Chondrocyte (in vitro differentiated cells): ENCODE measurements at regions not wholly inside any gene's neighbourhood (a gene's known extent, or its start where the extent isn't known, plus 50 kb on each side); places are given as distances from the start of the nearest gene placed in this dataset.

Experiments
- DNase-seq: peaks from one replicate; pipeline ENCODE4 v3.0.0; 2021; ENCODE audit warnings: mixed read lengths, low spot score
- H3K27ac Mint-ChIP-seq: one replicate; pipeline ENCODE4 v1.8.0; 2021; ENCODE audit warnings: mild to moderate bottlenecking, moderate library complexity, mixed read lengths; ENCODE audit not compliant: unreplicated experiment
- H3K27me3 Mint-ChIP-seq: 2 replicates; pipeline ENCODE4 v1.8.0; 2021; ENCODE audit warnings: low read depth, mixed read lengths
- H3K36me3 Mint-ChIP-seq: 2 replicates; pipeline ENCODE4 v1.8.0; 2021; ENCODE audit warnings: low read depth, mixed read lengths
- H3K4me1 Mint-ChIP-seq: 2 replicates; pipeline ENCODE4 v1.8.0; 2021; ENCODE audit warnings: low read depth, mild to moderate bottlenecking, mixed read lengths
- H3K4me3 Mint-ChIP-seq: one replicate; pipeline ENCODE4 v1.8.0; 2021; ENCODE audit warnings: mild to moderate bottlenecking, moderate library complexity, mixed read lengths; ENCODE audit not compliant: unreplicated experiment
- H3K9me3 Mint-ChIP-seq: 2 replicates; pipeline ENCODE4 v1.8.0; 2021; ENCODE audit warnings: low read depth, mixed read lengths
- TF ChIP-seq, protein P1 (sequence below): fragments of 200-600 bp; sonication (generic); IDR thresholded peaks from 2 replicates; pipeline ENCODE4 v1.5.0; 2021; ENCODE audit warnings: antibody characterized with exemption, mild to moderate bottlenecking, moderate library complexity

DNA sequence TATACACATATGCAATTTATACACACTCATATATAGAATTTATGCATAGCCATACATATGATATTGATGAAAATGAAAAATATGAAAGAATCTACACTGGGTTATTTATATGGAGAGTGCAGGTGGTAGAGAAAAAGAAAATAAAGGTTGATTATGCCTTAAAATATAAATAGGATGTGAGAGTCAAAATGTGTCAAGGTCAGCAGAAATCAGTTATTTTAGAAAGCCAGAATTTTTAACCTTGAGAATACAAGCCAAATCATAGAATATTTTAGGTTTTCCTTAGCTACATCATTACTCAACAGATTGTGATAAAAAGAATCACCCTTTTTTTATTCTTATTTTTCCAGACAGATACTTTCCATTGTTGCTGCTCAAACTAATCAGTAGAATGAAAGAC is 146.2 kb downstream of the SLC6A15 start:
- TF ChIP-seq, protein P1, sequence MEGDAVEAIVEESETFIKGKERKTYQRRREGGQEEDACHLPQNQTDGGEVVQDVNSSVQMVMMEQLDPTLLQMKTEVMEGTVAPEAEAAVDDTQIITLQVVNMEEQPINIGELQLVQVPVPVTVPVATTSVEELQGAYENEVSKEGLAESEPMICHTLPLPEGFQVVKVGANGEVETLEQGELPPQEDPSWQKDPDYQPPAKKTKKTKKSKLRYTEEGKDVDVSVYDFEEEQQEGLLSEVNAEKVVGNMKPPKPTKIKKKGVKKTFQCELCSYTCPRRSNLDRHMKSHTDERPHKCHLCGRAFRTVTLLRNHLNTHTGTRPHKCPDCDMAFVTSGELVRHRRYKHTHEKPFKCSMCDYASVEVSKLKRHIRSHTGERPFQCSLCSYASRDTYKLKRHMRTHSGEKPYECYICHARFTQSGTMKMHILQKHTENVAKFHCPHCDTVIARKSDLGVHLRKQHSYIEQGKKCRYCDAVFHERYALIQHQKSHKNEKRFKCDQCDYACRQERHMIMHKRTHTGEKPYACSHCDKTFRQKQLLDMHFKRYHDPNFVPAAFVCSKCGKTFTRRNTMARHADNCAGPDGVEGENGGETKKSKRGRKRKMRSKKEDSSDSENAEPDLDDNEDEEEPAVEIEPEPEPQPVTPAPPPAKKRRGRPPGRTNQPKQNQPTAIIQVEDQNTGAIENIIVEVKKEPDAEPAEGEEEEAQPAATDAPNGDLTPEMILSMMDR = no peak
- no peak overlapping the region for H3K4me3 Mint-ChIP-seq
- no peak for DNase-seq
- no peak overlapping the region for H3K27ac Mint-ChIP-seq
- H3K9me3 Mint-ChIP-seq = no peaks in the 10 kb centered on the region
- no peaks in the 10 kb centered on the region for H3K36me3 Mint-ChIP-seq
- H3K4me1 Mint-ChIP-seq = peaks cover 3% of the 10 kb centered on the region
- no peaks in the 10 kb centered on the region for H3K27me3 Mint-ChIP-seq

DNA sequence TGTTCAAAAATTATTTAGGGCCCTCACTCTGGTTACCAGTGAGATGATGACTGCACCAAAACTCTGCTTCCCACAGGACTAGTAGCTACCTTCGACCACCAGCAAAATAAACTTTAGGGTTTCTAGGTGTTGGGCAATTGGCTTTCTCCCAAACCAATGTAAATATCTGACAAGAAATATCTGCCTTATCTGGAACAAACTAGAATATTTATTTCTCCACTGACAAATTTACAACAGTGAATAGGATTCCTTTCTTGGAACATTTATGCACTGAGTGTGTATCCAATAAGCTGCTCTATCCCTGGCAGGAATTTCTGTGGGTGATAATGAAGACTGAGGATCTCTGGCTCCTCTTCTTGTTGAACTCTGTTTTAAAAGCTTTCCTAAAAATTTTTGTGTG is 148.6 kb downstream of the SLC6A15 start:
- H3K4me3 Mint-ChIP-seq = no peak overlapping the region
- no peak overlapping the region for H3K27ac Mint-ChIP-seq
- no peaks in the 10 kb centered on the region for H3K27me3 Mint-ChIP-seq
- H3K36me3 Mint-ChIP-seq = no peaks in the 10 kb centered on the region
- H3K4me1 Mint-ChIP-seq = peaks cover 3% of the 10 kb centered on the region
- TF ChIP-seq, protein P1 = no peak
- no peaks in the 10 kb centered on the region for H3K9me3 Mint-ChIP-seq
- DNase-seq = no peak

DNA sequence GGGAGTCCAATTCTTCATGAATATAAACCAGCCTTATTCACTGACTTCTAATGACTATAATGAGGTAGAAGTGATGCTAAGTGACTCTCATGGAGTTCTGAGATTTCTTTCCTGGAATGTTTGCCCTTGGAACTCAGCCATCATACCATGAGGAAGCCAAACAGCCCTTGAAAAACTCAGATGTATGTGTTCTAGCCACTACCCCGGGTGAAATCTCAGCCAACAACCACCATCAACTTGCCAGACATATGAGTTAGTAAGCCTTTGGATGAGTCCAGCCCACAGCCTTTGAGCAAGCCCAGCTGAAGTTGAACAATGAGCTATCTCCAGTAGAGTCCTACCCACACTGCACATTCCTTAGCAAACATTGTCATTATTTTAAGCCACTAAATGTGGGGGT is 149.5 kb downstream of the SLC6A15 start:
- DNase-seq = no peak
- H3K4me1 Mint-ChIP-seq = peaks cover 3% of the 10 kb centered on the region
- H3K9me3 Mint-ChIP-seq = no peaks in the 10 kb centered on the region
- no peaks in the 10 kb centered on the region for H3K27me3 Mint-ChIP-seq
- no peaks in the 10 kb centered on the region for H3K36me3 Mint-ChIP-seq
- TF ChIP-seq, protein P1 = no peak
- no peak overlapping the region for H3K4me3 Mint-ChIP-seq
- H3K27ac Mint-ChIP-seq = no peak overlapping the region

DNA sequence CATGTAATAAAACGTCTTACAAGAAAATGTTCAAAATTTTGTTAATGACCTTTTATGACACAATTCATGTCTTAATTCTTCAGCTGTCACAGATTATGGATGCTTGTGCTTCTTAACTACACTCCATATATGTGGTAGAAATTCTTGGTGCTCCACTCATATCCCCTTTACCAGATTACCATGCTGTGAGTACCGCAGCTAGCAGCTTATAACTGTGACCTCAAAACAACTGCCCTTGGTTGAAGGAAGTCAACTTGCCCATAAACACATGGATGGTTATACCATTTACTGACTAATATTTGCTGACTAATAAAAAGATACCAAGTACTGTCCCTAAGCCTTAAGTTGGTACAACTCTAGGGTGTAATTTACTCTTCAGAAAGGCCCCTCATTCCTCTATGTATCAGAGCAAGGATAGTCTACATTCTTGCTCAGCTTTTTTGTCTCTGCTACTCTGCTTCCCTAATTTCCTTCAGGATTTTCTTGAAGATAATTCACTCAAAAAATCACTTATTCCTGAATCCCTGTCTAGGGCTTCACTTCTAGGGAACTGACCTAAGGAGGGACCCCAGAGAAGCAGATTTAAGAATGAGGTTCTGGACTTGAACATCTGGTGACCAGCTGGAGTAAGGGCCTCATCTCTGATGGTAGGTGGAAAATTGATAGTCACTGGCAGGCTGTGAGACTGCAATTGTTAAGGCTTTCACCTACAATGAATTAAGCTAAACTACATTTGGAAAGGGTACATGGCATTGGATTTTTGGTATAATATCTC is 152.3 kb downstream of the SLC6A15 start:
- no peaks in the 10 kb centered on the region for H3K9me3 Mint-ChIP-seq
- no peak overlapping the region for H3K27ac Mint-ChIP-seq
- no peak for DNase-seq
- TF ChIP-seq, protein P1 = no peak
- H3K4me3 Mint-ChIP-seq = no peak overlapping the region
- H3K36me3 Mint-ChIP-seq = no peaks in the 10 kb centered on the region
- H3K4me1 Mint-ChIP-seq = no peaks in the 10 kb centered on the region
- no peaks in the 10 kb centered on the region for H3K27me3 Mint-ChIP-seq

DNA sequence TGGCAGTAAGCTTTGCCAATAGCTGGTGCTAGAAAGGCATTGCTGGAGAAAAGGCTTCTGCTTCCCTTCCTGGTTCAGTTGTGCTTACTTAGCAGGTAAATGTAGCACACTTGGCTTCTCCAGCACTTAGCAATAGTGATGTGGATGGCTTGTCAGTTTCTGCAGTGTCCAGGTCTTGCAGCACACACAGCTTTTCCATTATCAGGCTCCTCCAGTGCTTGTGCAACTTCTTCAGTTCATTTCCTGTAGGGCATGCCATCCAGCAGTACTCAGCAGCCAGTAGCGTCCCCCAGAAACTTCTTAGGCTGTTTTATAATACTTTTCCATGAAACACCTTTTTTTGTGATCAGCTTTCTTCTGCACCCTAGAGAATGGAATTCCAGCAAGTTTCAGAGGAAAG is 154.6 kb downstream of the SLC6A15 start:
- no peak overlapping the region for H3K27ac Mint-ChIP-seq
- no peaks in the 10 kb centered on the region for H3K4me1 Mint-ChIP-seq
- TF ChIP-seq, protein P1 = no peak
- H3K9me3 Mint-ChIP-seq = no peaks in the 10 kb centered on the region
- DNase-seq = no peak
- no peaks in the 10 kb centered on the region for H3K36me3 Mint-ChIP-seq
- no peak overlapping the region for H3K4me3 Mint-ChIP-seq
- peaks cover 2% of the 10 kb centered on the region for H3K27me3 Mint-ChIP-seq
